Heart left ventricle (tissue), 13 donors: ENCODE measurements at regions not wholly inside any gene's neighbourhood (a gene's known extent, or its start where the extent isn't known, plus 50 kb on each side); places are given as distances from the start of the nearest gene placed in this dataset.

Source experiments
- POLR2A ChIP-seq, 2 donors: fragments of 450-650 bp; IDR thresholded peaks; one replicate each; pipeline ENCODE4 v1.6.1; 2017; ENCODE audit warnings: antibody characterized with exemption in 2 of 2, mild to moderate bottlenecking in 2 of 2, moderate library complexity in 2 of 2
- TF ChIP-seq, protein P1 (sequence below), 12 donors: fragments of 200-600 bp; sonication (generic) in 4 of 12; IDR thresholded peaks; one replicate each; pipeline versions ENCODE4 v1.5.0 to v1.8.0; 2018 to 2022; ENCODE audit warnings: antibody characterized with exemption in 12 of 12, mild to moderate bottlenecking in 5 of 12
- donor health status: ischemic (EF 13 %, LVEDD 7.1; RV severe dilation, severe dysfunction).
- donor health status: DM: no; HTN: yes; CAD: no.
- donor health status: DM: no; HTN: no; CAD: no.
- donor health status: ischemic (EF 25% LVEDD 6.9; RV normal size, moderate dysfunction).
- donor health status: ischemic (EF 25% LVEDD 5.7; RV mildly dilated, moderate dysfunction).
- donor health status: ischemic (EF 35%, LVEDD 5.7; RV mildly dilated, moderate dysfunction).
- donor health status: nonischemic (EF 11% LVEDD 7.7; RV severe dilation, severe dysfunction).
- donor health status: DM: yes; HTN: yes; CAD: no.
- donor health status: PGD.
- donor health status: ischemic (EF 29% LVEDD 5.4; RV normal size, mild dysfunction).
- donor health status: nonischemic (EF 23%, LVEDD 6.1; RV moderate dilation, normal function).

DNA sequence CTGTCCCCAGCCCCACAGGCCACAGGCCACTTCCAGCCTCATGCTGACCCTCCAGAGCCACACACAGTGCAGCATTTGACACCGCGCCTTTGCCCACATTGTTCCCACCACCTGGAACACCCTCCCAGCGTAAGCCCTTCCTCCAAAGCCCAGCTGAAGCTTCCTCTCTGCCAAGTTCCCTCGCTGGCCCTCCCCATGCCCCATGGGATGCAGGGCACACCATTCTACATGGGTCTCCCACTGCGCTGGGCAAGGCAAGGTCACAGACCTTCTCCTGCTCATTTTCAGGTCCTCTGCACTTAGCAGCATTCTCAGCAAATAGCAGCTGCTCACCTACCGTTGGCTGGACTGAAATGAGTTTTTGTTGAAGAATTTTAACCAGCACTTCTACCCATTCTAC is 455.5 kb downstream of the EIPR1 start:
- TF ChIP-seq POLR2A (IDR thresholded peaks at IDR 0.05): no peak
- TF ChIP-seq, protein P1, sequence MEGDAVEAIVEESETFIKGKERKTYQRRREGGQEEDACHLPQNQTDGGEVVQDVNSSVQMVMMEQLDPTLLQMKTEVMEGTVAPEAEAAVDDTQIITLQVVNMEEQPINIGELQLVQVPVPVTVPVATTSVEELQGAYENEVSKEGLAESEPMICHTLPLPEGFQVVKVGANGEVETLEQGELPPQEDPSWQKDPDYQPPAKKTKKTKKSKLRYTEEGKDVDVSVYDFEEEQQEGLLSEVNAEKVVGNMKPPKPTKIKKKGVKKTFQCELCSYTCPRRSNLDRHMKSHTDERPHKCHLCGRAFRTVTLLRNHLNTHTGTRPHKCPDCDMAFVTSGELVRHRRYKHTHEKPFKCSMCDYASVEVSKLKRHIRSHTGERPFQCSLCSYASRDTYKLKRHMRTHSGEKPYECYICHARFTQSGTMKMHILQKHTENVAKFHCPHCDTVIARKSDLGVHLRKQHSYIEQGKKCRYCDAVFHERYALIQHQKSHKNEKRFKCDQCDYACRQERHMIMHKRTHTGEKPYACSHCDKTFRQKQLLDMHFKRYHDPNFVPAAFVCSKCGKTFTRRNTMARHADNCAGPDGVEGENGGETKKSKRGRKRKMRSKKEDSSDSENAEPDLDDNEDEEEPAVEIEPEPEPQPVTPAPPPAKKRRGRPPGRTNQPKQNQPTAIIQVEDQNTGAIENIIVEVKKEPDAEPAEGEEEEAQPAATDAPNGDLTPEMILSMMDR (IDR thresholded peaks at IDR 0.05): no peak
